ENCODE measurements at regions not wholly inside any gene's neighbourhood (a gene's known extent, or its start where the extent isn't known, plus 50 kb on each side); places are given as distances from the start of the nearest gene placed in this dataset.

- TF ChIP-seq, protein P1, sequence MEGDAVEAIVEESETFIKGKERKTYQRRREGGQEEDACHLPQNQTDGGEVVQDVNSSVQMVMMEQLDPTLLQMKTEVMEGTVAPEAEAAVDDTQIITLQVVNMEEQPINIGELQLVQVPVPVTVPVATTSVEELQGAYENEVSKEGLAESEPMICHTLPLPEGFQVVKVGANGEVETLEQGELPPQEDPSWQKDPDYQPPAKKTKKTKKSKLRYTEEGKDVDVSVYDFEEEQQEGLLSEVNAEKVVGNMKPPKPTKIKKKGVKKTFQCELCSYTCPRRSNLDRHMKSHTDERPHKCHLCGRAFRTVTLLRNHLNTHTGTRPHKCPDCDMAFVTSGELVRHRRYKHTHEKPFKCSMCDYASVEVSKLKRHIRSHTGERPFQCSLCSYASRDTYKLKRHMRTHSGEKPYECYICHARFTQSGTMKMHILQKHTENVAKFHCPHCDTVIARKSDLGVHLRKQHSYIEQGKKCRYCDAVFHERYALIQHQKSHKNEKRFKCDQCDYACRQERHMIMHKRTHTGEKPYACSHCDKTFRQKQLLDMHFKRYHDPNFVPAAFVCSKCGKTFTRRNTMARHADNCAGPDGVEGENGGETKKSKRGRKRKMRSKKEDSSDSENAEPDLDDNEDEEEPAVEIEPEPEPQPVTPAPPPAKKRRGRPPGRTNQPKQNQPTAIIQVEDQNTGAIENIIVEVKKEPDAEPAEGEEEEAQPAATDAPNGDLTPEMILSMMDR (IDR thresholded peaks at IDR 0.05; ENCODE audit: insufficient read depth, low read length, poor library complexity, severe bottlenecking), result no peak
- TF ChIP-seq EZH2phosphoT487 (conservative IDR thresholded peaks at IDR 0.05; ENCODE audit: low read length), result no peak
Observed at GRCh38 chr11:114801773-114802172, 123.4 kb downstream of the NXPE2 start.

All from SU-DHL-6 (cell line).